ENCODE measurements at regions not wholly inside any gene's neighbourhood (a gene's known extent, or its start where the extent isn't known, plus 50 kb on each side); places are given as distances from the start of the nearest gene placed in this dataset.
"Not testable (repeated sequence)": the region's sequence is repeated elsewhere in the genome, so short reads cannot be mapped to it uniquely, and the experiment has no call there.

GRCh38 chr3:51588724-51589123, 50.2 kb downstream of the RAD54L2 start:
- no peak for DNase-seq

- no peak for DNase-seq
Measured at GRCh38 chr3:51591231-51591630, 52.7 kb downstream of the RAD54L2 start.

GRCh38 chr3:51593697-51594096, 55.2 kb downstream of the RAD54L2 start:
- DNase-seq: no peak

GRCh38 chr3:51599638-51600037, 61.1 kb downstream of the RAD54L2 start:
- not testable (repeated sequence) for DNase-seq

- DNase-seq: no peak
Measured at GRCh38 chr3:51604212-51604611, 65.7 kb downstream of the RAD54L2 start.

GRCh38 chr3:51605938-51606337, 65.1 kb upstream of the TEX264 start:
- no peak for DNase-seq

GRCh38 chr3:51606871-51607270, 64.2 kb upstream of the TEX264 start:
- not testable (repeated sequence) for DNase-seq

- DNase-seq: not testable (repeated sequence)
Measured at GRCh38 chr3:51607591-51608325, 63.3 kb upstream of the TEX264 start.

- no peak for DNase-seq
Measured at GRCh38 chr3:51610708-51611107, 60.3 kb upstream of the TEX264 start.

GRCh38 chr3:51617597-51617996, 53.5 kb upstream of the TEX264 start:
- DNase-seq: no peak

GRCh38 chr3:51618038-51618437, 53.0 kb upstream of the TEX264 start:
- DNase-seq: not testable (repeated sequence)

GRCh38 chr3:51618496-51618895, 52.6 kb upstream of the TEX264 start:
- no peak for DNase-seq

- DNase-seq: no peak
Measured at GRCh38 chr3:51619983-51620382, 51.1 kb upstream of the TEX264 start.

- DNase-seq: no peak
Measured at GRCh38 chr3:51620543-51620942, 50.5 kb upstream of the TEX264 start.

- DNase-seq: peak in 1 of 2 donors; percentile 14
Measured at GRCh38 chr3:51621091-51621892, 49.8 kb upstream of the TEX264 start.

Measured in right lung (tissue), 2 donors.